ENCODE measurements at regions not wholly inside any gene's neighbourhood (a gene's known extent, or its start where the extent isn't known, plus 50 kb on each side); places are given as distances from the start of the nearest gene placed in this dataset.

GRCh38 chr4:178056996-178057395, 614.8 kb upstream of the AGA start:
- TF ChIP-seq POLR2A (IDR thresholded peaks at IDR 0.05; ENCODE audit: borderline replicate concordance, extremely low read depth, insufficient read depth, insufficient read length) (no peak), ELF1 (IDR thresholded peaks at IDR 0.05; ENCODE audit: borderline replicate concordance, low read depth) (no peak), REST (IDR thresholded peaks at IDR 0.05; ENCODE audit: low read depth) (no peak), SIN3A (IDR thresholded peaks at IDR 0.05; ENCODE audit: low read depth) (no peak), CTCF (IDR thresholded peaks at IDR 0.05 in 2 of 3, conservative IDR thresholded peaks at IDR 0.05 in 1 of 3; ENCODE audit: borderline replicate concordance in 1 of 3, insufficient read depth in 1 of 3, low read depth in 2 of 3, low read length in 2 of 3) (no peak), ATF3 (IDR thresholded peaks at IDR 0.05) (no peak), EZH2phosphoT487 (IDR thresholded peaks at IDR 0.05; ENCODE audit: borderline replicate concordance) (no peak), EGR1 (IDR thresholded peaks at IDR 0.05; ENCODE audit: low read depth) (no peak), MAX (IDR thresholded peaks at IDR 0.05) (no peak), YY1 (IDR thresholded peaks at IDR 0.05; ENCODE audit: extremely low read depth, insufficient replicate concordance, low read depth, low read length) (no peak), POLR2AphosphoS5 (IDR thresholded peaks at IDR 0.05; ENCODE audit: low read depth, low read length) (no peak), EZH2 (IDR thresholded peaks at IDR 0.05) (no peak), CEBPB (IDR thresholded peaks at IDR 0.05; ENCODE audit: low read depth) (no peak), ZFX (IDR thresholded peaks at IDR 0.05) (no peak)

Data from HCT116 (cell line).